Lung (tissue), 11 donors: ENCODE measurements at regions not wholly inside any gene's neighbourhood (a gene's known extent, or its start where the extent isn't known, plus 50 kb on each side); places are given as distances from the start of the nearest gene placed in this dataset.

Experiments used
- ATAC-seq: fragments of 200-7000 bp; cut with Tn5 transposase; one replicate; pipeline ENCODE4 v1.9.1; 2020; ENCODE audit warnings: moderate number of reproducible peaks; ENCODE audit not compliant: insufficient read depth, low FRiP score
- DNase-seq, 3 donors: peaks; one replicate each; pipeline ENCODE4 v3.0.0-alpha.2; 2013 to 2017
- H3K27ac ChIP-seq, 2 donors: one replicate each; pipeline ENCODE4 v1.5.1; 2013; ENCODE audit warnings: mild to moderate bottlenecking in 2 of 2, moderate library complexity in 2 of 2, control low read depth in 1 of 2, inconsistent platforms in 1 of 2, low read depth in 1 of 2, low read length in 1 of 2
- H3K27me3 ChIP-seq, 3 donors: one replicate each; pipeline ENCODE4 v1.5.1; 2013; ENCODE audit warnings: low read length in 2 of 3; ENCODE audit not compliant: control insufficient read depth in 3 of 3, insufficient read depth in 3 of 3
- H3K36me3 ChIP-seq, 4 donors: one replicate each; pipeline ENCODE4 v1.5.1; 2013; ENCODE audit warnings: low read length in 4 of 4, mild to moderate bottlenecking in 1 of 4, moderate library complexity in 1 of 4; ENCODE audit not compliant: control insufficient read depth in 4 of 4, insufficient read depth in 4 of 4
- H3K4me1 ChIP-seq, 5 donors: one replicate each; pipeline ENCODE4 v1.5.1; 2013; ENCODE audit warnings: low read length in 5 of 5, mild to moderate bottlenecking in 2 of 5, moderate library complexity in 1 of 5; ENCODE audit not compliant: control insufficient read depth in 5 of 5, insufficient read depth in 5 of 5
- H3K4me3 ChIP-seq: one replicate; pipeline ENCODE4 v1.5.1; 2013; ENCODE audit warnings: mild to moderate bottlenecking, control low read depth, moderate library complexity
- H3K9ac ChIP-seq, 2 donors: one replicate each; pipeline ENCODE4 v1.5.1; 2013; ENCODE audit warnings: low read length in 2 of 2, control low read depth in 1 of 2; ENCODE audit not compliant: insufficient read depth in 1 of 2
- H3K9me3 ChIP-seq, 4 donors: one replicate each; pipeline ENCODE4 v1.5.1; 2013; ENCODE audit warnings: low read length in 3 of 4, mild to moderate bottlenecking in 1 of 4, moderate library complexity in 1 of 4; ENCODE audit not compliant: control insufficient read depth in 4 of 4, insufficient read depth in 3 of 4
- whole genome bisulfite sequencing, 2 donors: extraction: QIAGEN DNeasy Blood & Tissue Kit; methylation state at CpG; one replicate each; pipeline ENCODE4 v1.1.7; 2013; 5-methylcytosine and 5-hydroxymethylcytosine counted together
- TF ChIP-seq, protein P1 (sequence below): IDR thresholded peaks from 2 replicates; pipeline ENCODE4 v1.5.1; 2012; ENCODE audit warnings: mild to moderate bottlenecking; ENCODE audit errors: control extremely low read depth, extremely low read depth
- donor health status: control.
- donor health status: control.
- donor health status: Bipolar disorder and iron deficiency.
- donor health status: healthy.
- donor health status: DM: yes; HTN: yes; CAD: no.

DNA sequence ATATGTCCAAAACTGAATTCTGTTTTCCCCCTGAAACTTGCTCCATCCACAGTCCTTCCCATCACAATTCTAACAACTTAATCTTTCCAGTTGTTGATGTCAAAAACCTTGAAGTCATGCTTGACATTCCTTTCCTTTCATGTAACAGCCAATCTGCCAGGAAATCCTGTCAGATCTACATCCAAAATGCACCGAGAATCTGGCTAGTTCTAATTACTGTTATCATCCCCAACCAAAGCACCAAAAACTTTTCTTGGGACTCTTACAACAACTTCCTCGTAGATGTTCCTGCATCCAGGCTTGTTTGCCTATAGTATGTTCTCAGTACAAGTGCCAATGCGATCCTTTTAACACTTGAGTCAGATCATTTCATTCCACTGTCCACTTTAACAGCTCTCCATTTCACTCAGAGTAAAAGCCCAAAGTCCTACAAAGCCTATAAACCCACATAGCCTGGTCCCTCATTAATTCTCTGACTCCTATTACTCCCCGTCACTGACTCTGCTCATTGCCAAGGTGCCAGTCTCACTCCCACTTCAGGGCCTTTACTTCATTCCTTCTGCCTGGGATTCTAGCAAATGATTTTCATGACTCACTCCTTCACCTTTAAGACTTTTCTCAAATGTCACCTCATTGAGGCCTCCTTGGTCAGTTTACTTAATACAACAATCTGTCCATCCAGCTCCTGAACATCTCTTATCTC lies 493.2 kb upstream of the NFIA start:
- Histone ChIP-seq H3K9me3 (peaks cover 0 to 3% (median 0%) of the 10 kb centered on the region in 4 donors), H3K4me1 (peaks cover 0 to 4% (median 0%) of the 10 kb centered on the region in 5 donors), H3K9ac (no peak overlapping the region), H3K36me3 (no peaks in the 10 kb centered on the region), H3K27ac (no peak overlapping the region), H3K4me3 (no peak overlapping the region), H3K27me3 (no peaks in the 10 kb centered on the region)
- DNase-seq (peak in 1 of 3 donors; percentile 36), ATAC-seq (no peak)
- WGBS, 2 donors: 46 to 63% methylated on average over 4 of the region's 4 CpGs
- TF ChIP-seq, protein P1, sequence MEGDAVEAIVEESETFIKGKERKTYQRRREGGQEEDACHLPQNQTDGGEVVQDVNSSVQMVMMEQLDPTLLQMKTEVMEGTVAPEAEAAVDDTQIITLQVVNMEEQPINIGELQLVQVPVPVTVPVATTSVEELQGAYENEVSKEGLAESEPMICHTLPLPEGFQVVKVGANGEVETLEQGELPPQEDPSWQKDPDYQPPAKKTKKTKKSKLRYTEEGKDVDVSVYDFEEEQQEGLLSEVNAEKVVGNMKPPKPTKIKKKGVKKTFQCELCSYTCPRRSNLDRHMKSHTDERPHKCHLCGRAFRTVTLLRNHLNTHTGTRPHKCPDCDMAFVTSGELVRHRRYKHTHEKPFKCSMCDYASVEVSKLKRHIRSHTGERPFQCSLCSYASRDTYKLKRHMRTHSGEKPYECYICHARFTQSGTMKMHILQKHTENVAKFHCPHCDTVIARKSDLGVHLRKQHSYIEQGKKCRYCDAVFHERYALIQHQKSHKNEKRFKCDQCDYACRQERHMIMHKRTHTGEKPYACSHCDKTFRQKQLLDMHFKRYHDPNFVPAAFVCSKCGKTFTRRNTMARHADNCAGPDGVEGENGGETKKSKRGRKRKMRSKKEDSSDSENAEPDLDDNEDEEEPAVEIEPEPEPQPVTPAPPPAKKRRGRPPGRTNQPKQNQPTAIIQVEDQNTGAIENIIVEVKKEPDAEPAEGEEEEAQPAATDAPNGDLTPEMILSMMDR: no peak

GRCh38 chr1:60584371-60584770 lies 498.0 kb upstream of the NFIA start:
- ATAC-seq (no peak), DNase-seq (no peak)
- peaks cover 0 to 4% (median 0%) of the 10 kb centered on the region in 5 donors for H3K4me1 ChIP-seq
- H3K36me3 ChIP-seq: no peaks in the 10 kb centered on the region
- H3K27me3 ChIP-seq: no peaks in the 10 kb centered on the region
- TF ChIP-seq, protein P1: no peak
- H3K9me3 ChIP-seq: peaks cover 0 to 3% (median 1%) of the 10 kb centered on the region in 4 donors
- no peak overlapping the region for H3K9ac ChIP-seq
- H3K27ac ChIP-seq: no peak overlapping the region
- WGBS, 2 donors: 39 to 76% methylated on average over 2 of the region's 2 CpGs
- no peak overlapping the region for H3K4me3 ChIP-seq

- DNase-seq (no peak), ATAC-seq (no peak)
- 96 to 97% methylated on average over 3 of the region's 3 CpGs for WGBS, 2 donors
- Histone ChIP-seq H3K4me1 (no peaks in the 10 kb centered on the region), H3K9ac (no peak overlapping the region), H3K27me3 (no peaks in the 10 kb centered on the region), H3K4me3 (no peak overlapping the region), H3K9me3 (peaks cover 0 to 3% (median 1%) of the 10 kb centered on the region in 4 donors), H3K36me3 (no peaks in the 10 kb centered on the region), H3K27ac (no peak overlapping the region)
- TF ChIP-seq, protein P1: no peak
Observed at GRCh38 chr1:60583696-60584095, 498.7 kb upstream of the NFIA start.
